Natural killer cell (primary cell): ENCODE measurements at regions not wholly inside any gene's neighbourhood (a gene's known extent, or its start where the extent isn't known, plus 50 kb on each side); places are given as distances from the start of the nearest gene placed in this dataset.
A peak's percentile ranks its signal among the peaks of the same experiment; 100 is the strongest.

ENCODE experiments used
- ATAC-seq, 3 donors: fragments of 150-1000 bp in 2 of 3; fragments of 200-7000 bp in 1 of 3; cut with Tn5 transposase; 1 replicate in 1 of 3; 2 replicates in 2 of 3; pipeline ENCODE4 v1.10.0; 2021; ENCODE audit warnings: mild to moderate bottlenecking in 2 of 3, moderate library complexity in 2 of 3
- DNase-seq, 2 donors: peaks; one replicate each; pipeline versions ENCODE4 v3.0.0 to v3.0.0-alpha.2; 2013 to 2021; ENCODE audit warnings: mixed read lengths in 1 of 2
- H3K27ac ChIP-seq: one replicate; pipeline ENCODE4 v1.5.1; 2013; ENCODE audit warnings: mild to moderate bottlenecking, low read length
- H3K27me3 ChIP-seq: one replicate; pipeline ENCODE4 v1.6.1; 2013; ENCODE audit warnings: low read length; ENCODE audit not compliant: control insufficient read depth, insufficient read depth
- H3K36me3 ChIP-seq: one replicate; pipeline ENCODE4 v1.6.1; 2013; ENCODE audit warnings: low read length; ENCODE audit not compliant: control insufficient read depth, insufficient read depth
- H3K4me1 ChIP-seq: one replicate; pipeline ENCODE4 v1.6.1; 2013; ENCODE audit warnings: low read length; ENCODE audit not compliant: control insufficient read depth, insufficient read depth
- H3K4me3 ChIP-seq: one replicate; pipeline ENCODE4 v1.5.1; 2013; ENCODE audit warnings: low read length
- H3K9me3 ChIP-seq: one replicate; pipeline ENCODE4 v1.6.1; 2013; ENCODE audit warnings: low read length; ENCODE audit not compliant: control insufficient read depth, insufficient read depth
- H3K27ac Mint-ChIP-seq, 2 donors: one replicate each; pipeline ENCODE4 v1.8.0; 2022; ENCODE audit warnings: mild to moderate bottlenecking in 2 of 2, mixed read lengths in 2 of 2, moderate library complexity in 1 of 2
- H3K27me3 Mint-ChIP-seq, 2 donors: one replicate each; pipeline ENCODE4 v1.8.0; 2022; ENCODE audit warnings: low read depth in 2 of 2, mixed read lengths in 2 of 2
- H3K36me3 Mint-ChIP-seq: one replicate; pipeline ENCODE4 v1.8.0; 2022; ENCODE audit warnings: mixed read lengths
- H3K4me1 Mint-ChIP-seq, 2 donors: one replicate each; pipeline ENCODE4 v1.8.0; 2022; ENCODE audit warnings: mixed read lengths in 2 of 2
- H3K4me3 Mint-ChIP-seq: one replicate; pipeline ENCODE4 v1.8.0; 2022; ENCODE audit warnings: mild to moderate bottlenecking, moderate library complexity, mixed read lengths
- H3K9me3 Mint-ChIP-seq, 2 donors: one replicate each; pipeline ENCODE4 v1.8.0; 2022; ENCODE audit warnings: mixed read lengths in 2 of 2
- WGBS: methylation state at CpG from one replicate; pipeline ENCODE4 v1.1.7; 2013; ENCODE audit warnings: missing lambda C conversion rate; ENCODE audit not compliant: insufficient coverage; 5-methylcytosine and 5-hydroxymethylcytosine counted together
- intact Hi-C: fragments of 100-400 bp; cut with micrococcal nuclease; formaldehyde crosslinking; loops from one replicate; pipeline ENCODE4 v1.14.2; 2022
- TF ChIP-seq, protein P1 (sequence below): fragments of 200-600 bp; IDR thresholded peaks from one replicate; pipeline ENCODE4 v1.8.0; 2022; ENCODE audit warnings: antibody characterized with exemption

DNA sequence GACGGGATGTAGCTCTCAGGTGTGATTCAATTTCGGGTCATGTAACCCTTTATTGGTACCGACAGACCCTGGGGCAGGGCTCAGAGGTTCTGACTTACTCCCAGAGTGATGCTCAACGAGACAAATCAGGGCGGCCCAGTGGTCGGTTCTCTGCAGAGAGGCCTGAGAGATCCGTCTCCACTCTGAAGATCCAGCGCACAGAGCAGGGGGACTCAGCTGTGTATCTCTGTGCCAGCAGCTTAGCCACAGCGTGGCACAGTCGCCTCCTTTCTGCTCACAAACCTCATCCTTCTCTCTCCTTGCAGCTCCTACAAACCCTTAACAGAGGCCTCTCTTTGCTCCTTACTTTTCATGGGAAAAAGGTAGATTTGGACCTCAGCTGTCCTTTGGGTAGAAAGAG is 197.5 kb upstream of the PRSS58 start:
- no peaks in the 10 kb centered on the region for H3K4me1 ChIP-seq
- Mint-ChIP-seq H3K9me3 (no peaks in the 10 kb centered on the region), H3K27ac (no peak overlapping the region), H3K4me1 (peaks cover 0 to 6% of the 10 kb centered on the region in 2 donors), H3K27me3 (peaks cover 9 to 10% of the 10 kb centered on the region in 2 donors), H3K4me3 (no peak overlapping the region), H3K36me3 (no peaks in the 10 kb centered on the region)
- 91% methylated on average over 10 of the region's 10 CpGs for WGBS
- H3K27ac ChIP-seq: no peak overlapping the region
- H3K4me3 ChIP-seq: no peak overlapping the region
- TF ChIP-seq, protein P1, sequence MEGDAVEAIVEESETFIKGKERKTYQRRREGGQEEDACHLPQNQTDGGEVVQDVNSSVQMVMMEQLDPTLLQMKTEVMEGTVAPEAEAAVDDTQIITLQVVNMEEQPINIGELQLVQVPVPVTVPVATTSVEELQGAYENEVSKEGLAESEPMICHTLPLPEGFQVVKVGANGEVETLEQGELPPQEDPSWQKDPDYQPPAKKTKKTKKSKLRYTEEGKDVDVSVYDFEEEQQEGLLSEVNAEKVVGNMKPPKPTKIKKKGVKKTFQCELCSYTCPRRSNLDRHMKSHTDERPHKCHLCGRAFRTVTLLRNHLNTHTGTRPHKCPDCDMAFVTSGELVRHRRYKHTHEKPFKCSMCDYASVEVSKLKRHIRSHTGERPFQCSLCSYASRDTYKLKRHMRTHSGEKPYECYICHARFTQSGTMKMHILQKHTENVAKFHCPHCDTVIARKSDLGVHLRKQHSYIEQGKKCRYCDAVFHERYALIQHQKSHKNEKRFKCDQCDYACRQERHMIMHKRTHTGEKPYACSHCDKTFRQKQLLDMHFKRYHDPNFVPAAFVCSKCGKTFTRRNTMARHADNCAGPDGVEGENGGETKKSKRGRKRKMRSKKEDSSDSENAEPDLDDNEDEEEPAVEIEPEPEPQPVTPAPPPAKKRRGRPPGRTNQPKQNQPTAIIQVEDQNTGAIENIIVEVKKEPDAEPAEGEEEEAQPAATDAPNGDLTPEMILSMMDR: no peak
- H3K27me3 ChIP-seq: no peaks in the 10 kb centered on the region
- H3K9me3 ChIP-seq: no peaks in the 10 kb centered on the region
- DNase-seq (no peak), ATAC-seq (no peak)
- intact Hi-C loops: no loop called here
- no peaks in the 10 kb centered on the region for H3K36me3 ChIP-seq

GRCh38 chr7:142454862-142455261 is 197.0 kb upstream of the PRSS58 start:
- TF ChIP-seq, protein P1: no peak
- H3K27me3 ChIP-seq: no peaks in the 10 kb centered on the region
- H3K9me3 ChIP-seq: no peaks in the 10 kb centered on the region
- Mint-ChIP-seq H3K27ac (no peak overlapping the region), H3K36me3 (no peaks in the 10 kb centered on the region), H3K9me3 (no peaks in the 10 kb centered on the region), H3K27me3 (peaks cover 8 to 11% of the 10 kb centered on the region in 2 donors), H3K4me3 (no peak overlapping the region), H3K4me1 (peaks cover 0 to 6% of the 10 kb centered on the region in 2 donors)
- 63% methylated on average over 5 of the region's 5 CpGs for WGBS
- peak in 1 of 2 donors; percentile 62 for DNase-seq
- intact Hi-C loops: no loop called here
- no peak overlapping the region for H3K27ac ChIP-seq
- no peaks in the 10 kb centered on the region for H3K36me3 ChIP-seq
- H3K4me3 ChIP-seq: no peak overlapping the region
- H3K4me1 ChIP-seq: no peaks in the 10 kb centered on the region
- peak in 1 of 3 donors; percentile 46 for ATAC-seq

DNA sequence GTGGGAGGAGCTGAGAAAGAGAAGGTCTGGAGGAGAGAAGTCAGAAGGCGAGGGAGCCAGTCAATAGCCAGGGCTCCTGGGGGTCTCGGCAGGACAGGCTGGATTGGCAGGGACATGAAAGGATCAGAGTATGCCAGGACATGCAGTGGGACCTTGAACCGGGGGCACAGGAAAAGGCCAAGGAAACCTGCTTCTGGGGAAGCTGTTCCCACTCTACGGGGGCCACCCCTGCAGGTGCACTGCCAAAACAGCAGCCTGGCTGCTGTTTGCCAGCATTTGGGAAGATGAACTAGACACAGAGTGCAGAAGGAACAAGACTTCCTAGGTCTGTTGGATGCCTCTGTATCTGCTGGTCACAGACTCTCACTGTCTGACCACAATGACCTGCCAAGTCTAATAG is 194.9 kb upstream of the PRSS58 start:
- DNase-seq (no peak), ATAC-seq (no peak)
- no peak overlapping the region for H3K4me3 ChIP-seq
- no peaks in the 10 kb centered on the region for H3K4me1 Mint-ChIP-seq
- WGBS: 53% methylated on average over 4 of the region's 4 CpGs
- no peaks in the 10 kb centered on the region for H3K36me3 Mint-ChIP-seq
- H3K9me3 Mint-ChIP-seq: no peaks in the 10 kb centered on the region
- TF ChIP-seq, protein P1: no peak
- intact Hi-C loops: no loop called here
- H3K9me3 ChIP-seq: no peaks in the 10 kb centered on the region
- no peaks in the 10 kb centered on the region for H3K36me3 ChIP-seq
- H3K27me3 Mint-ChIP-seq: peaks cover 0 to 12% of the 10 kb centered on the region in 2 donors
- no peak overlapping the region for H3K27ac ChIP-seq
- H3K27me3 ChIP-seq: no peaks in the 10 kb centered on the region
- no peak overlapping the region for H3K4me3 Mint-ChIP-seq
- no peaks in the 10 kb centered on the region for H3K4me1 ChIP-seq
- no peak overlapping the region for H3K27ac Mint-ChIP-seq

GRCh38 chr7:142451817-142452216 is 194.0 kb upstream of the PRSS58 start:
- Mint-ChIP-seq H3K4me3 (no peak overlapping the region), H3K27me3 (peaks cover 0 to 14% of the 10 kb centered on the region in 2 donors), H3K27ac (no peak overlapping the region), H3K36me3 (no peaks in the 10 kb centered on the region), H3K4me1 (no peaks in the 10 kb centered on the region), H3K9me3 (no peaks in the 10 kb centered on the region)
- Histone ChIP-seq H3K4me1 (no peaks in the 10 kb centered on the region), H3K36me3 (no peaks in the 10 kb centered on the region), H3K27ac (no peak overlapping the region), H3K27me3 (no peaks in the 10 kb centered on the region), H3K9me3 (no peaks in the 10 kb centered on the region), H3K4me3 (no peak overlapping the region)
- ATAC-seq: no peak
- no peak for DNase-seq
- TF ChIP-seq, protein P1: no peak
- WGBS: 59% methylated on average over 4 of the region's 4 CpGs
- intact Hi-C loops: no loop called here
